ENCODE measurements at regions not wholly inside any gene's neighbourhood (a gene's known extent, or its start where the extent isn't known, plus 50 kb on each side); places are given as distances from the start of the nearest gene placed in this dataset.

DNA sequence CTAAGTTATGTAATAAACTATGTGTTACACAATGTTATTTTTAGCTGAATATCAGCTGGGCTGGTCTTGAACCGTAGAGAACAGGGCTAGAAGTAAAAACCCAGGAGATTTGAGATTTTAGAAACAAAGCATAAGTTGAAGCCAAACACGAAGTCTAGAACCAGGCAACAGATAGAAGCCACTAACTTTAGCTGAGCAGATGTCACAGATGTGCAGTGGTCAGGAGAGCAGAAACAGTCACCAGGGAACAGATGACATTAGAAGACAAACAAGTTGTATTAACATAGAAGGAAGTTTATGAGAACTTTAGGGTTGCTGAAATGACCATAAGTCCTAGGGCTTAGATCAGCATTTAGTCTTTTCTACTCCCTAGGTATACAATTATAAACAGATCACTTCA lies 731.0 kb downstream of the ZNF385D start:
- no peak overlapping the region for H4K8ac ChIP-seq (replicated peaks; ENCODE audit: insufficient read length, low read depth, low read length)

More for the DNA sequence above, 731.0 kb downstream of the ZNF385D start:
- Histone ChIP-seq H2BK5ac (ENCODE audit: insufficient read length, low read length) (no peak overlapping the region), H3K27me3 (ENCODE audit: insufficient read depth, low read length) (no peaks in the 10 kb centered on the region), H4K5ac (ENCODE audit: insufficient read length, low read depth, low read length) (no peak overlapping the region), H3K18ac (ENCODE audit: insufficient read length, low read depth, low read length) (no peak overlapping the region), H2BK15ac (ENCODE audit: low read depth, low read length) (no peak overlapping the region), H3K56ac (ENCODE audit: insufficient read length, low read depth, low read length) (no peak overlapping the region), H2BK120ac (ENCODE audit: low read depth, low read length, poor library complexity, severe bottlenecking) (no peak overlapping the region), H4K20me1 (ENCODE audit: control insufficient read depth, insufficient read depth, insufficient read length) (no peaks in the 10 kb centered on the region), H3K27ac (ENCODE audit: insufficient read length, low read depth, low read length) (no peak overlapping the region), H3K4me1 (ENCODE audit: insufficient read depth, low read length) (no peaks in the 10 kb centered on the region), H3K14ac (ENCODE audit: insufficient read depth, low read length) (no peak overlapping the region), H3K9ac (ENCODE audit: extremely low read depth, insufficient read length, low read length) (no peak overlapping the region), H2BK12ac (ENCODE audit: insufficient read length, low read depth, low read length) (no peak overlapping the region), H3K4me2 (ENCODE audit: insufficient read depth, insufficient read length, low read length) (no peak overlapping the region), H3T11ph (ENCODE audit: low read length) (no peak overlapping the region), H2AK5ac (ENCODE audit: insufficient read length, low read length) (no peak overlapping the region), H4K91ac (ENCODE audit: insufficient read length, low read depth, low read length) (no peak overlapping the region), H3K23me2 (ENCODE audit: insufficient read length, low read depth, low read length, poor library complexity, severe bottlenecking) (no peaks in the 10 kb centered on the region), H3K79me2 (ENCODE audit: insufficient read depth, low read length) (no peaks in the 10 kb centered on the region), H2AFZ (ENCODE audit: low read length) (no peak overlapping the region), H2BK20ac (ENCODE audit: low read depth, low read length, poor library complexity, severe bottlenecking) (no peak overlapping the region), H3K4ac (ENCODE audit: low read depth, low read length) (no peak overlapping the region), H3K23ac (ENCODE audit: insufficient read length, low read depth, low read length) (no peak overlapping the region), H3K9me3 (ENCODE audit: control insufficient read depth, low read depth, low read length) (no peaks in the 10 kb centered on the region), H3K79me1 (ENCODE audit: insufficient read depth, low read depth, low read length, poor library complexity, severe bottlenecking) (no peaks in the 10 kb centered on the region)
- Mint-ChIP-seq H3K36me3 (ENCODE audit: insufficient read depth in 1 of 3, low read depth in 3 of 3) (peaks cover 0 to 9% (median 0%) of the 10 kb centered on the region in 3 experiments; a peak in 1 of 7 replicates), H3K4me1 (peaks cover 9 to 10% of the 10 kb centered on the region in 2 experiments), H3K27me3 (ENCODE audit: low read depth) (no peaks in the 10 kb centered on the region), H3K9me3 (peaks cover 4 to 8% of the 10 kb centered on the region in 2 experiments; a peak in 3 of 5 replicates), H3K4me3 (no peak overlapping the region), H3K27ac (no peak overlapping the region)
- TF ChIP-seq, protein P1, sequence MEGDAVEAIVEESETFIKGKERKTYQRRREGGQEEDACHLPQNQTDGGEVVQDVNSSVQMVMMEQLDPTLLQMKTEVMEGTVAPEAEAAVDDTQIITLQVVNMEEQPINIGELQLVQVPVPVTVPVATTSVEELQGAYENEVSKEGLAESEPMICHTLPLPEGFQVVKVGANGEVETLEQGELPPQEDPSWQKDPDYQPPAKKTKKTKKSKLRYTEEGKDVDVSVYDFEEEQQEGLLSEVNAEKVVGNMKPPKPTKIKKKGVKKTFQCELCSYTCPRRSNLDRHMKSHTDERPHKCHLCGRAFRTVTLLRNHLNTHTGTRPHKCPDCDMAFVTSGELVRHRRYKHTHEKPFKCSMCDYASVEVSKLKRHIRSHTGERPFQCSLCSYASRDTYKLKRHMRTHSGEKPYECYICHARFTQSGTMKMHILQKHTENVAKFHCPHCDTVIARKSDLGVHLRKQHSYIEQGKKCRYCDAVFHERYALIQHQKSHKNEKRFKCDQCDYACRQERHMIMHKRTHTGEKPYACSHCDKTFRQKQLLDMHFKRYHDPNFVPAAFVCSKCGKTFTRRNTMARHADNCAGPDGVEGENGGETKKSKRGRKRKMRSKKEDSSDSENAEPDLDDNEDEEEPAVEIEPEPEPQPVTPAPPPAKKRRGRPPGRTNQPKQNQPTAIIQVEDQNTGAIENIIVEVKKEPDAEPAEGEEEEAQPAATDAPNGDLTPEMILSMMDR (conservative IDR thresholded peaks at IDR 0.05), result no peak
- no CpG with 5 or more reads among the region's 2 CpGs for WGBS (ENCODE audit: extremely low coverage, insufficient read length, low lambda C conversion rate)
- no peak for DNase-seq

Measured in H9 (cell line).